SK-MEL-5 (cell line): ENCODE measurements at regions not wholly inside any gene's neighbourhood (a gene's known extent, or its start where the extent isn't known, plus 50 kb on each side); places are given as distances from the start of the nearest gene placed in this dataset.
"Not testable (repeated sequence)": the region's sequence is repeated elsewhere in the genome, so short reads cannot be mapped to it uniquely, and the experiment has no call there.

Experiments
- DNase-seq: peaks from one replicate; pipeline ENCODE4 v3.0.0-alpha.2; 2016; ENCODE audit warnings: low read depth, low spot score
- in situ Hi-C: cut with HindIII; loops from 2 replicates; pipeline ENCODE4 v1.10.0; 2016; ENCODE audit warnings: low sequenced_read_pairs, high pct_unique_total_duplicates, low pct_unique_long_range_greater_than_20kb

DNA sequence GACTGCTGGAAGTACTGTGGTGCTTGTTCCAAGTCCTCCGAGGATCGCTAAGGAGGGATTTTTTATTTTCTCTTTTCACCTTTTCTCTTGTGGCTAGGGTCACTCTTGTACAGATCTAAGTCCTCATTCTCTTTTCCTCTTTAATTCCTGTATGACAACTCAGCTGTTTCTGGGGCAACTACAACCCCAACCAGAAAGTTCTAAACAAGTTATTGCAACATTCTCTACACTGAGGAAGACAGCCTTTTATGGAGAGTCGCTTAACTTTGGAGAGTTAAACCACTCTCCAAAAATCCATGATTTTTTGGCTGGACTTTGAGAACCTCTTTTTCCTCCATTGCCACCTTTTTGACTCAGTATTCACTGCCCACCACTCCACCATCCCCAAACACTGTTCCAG is 74.0 kb upstream of the SESTD1 start:
- in situ Hi-C loops: no loop called here
- no peak for DNase-seq

- DNase-seq: no peak
- in situ Hi-C loops: no loop called here
Observed at GRCh38 chr2:179336782-179337534, 72.3 kb upstream of the SESTD1 start.

- in situ Hi-C loops: no loop called here
- DNase-seq: no peak
Observed at GRCh38 chr2:179335732-179336131, 71.1 kb upstream of the SESTD1 start.

GRCh38 chr2:179332903-179333302 is 68.3 kb upstream of the SESTD1 start:
- in situ Hi-C loops: no loop called here
- DNase-seq: peak; percentile 56

DNA sequence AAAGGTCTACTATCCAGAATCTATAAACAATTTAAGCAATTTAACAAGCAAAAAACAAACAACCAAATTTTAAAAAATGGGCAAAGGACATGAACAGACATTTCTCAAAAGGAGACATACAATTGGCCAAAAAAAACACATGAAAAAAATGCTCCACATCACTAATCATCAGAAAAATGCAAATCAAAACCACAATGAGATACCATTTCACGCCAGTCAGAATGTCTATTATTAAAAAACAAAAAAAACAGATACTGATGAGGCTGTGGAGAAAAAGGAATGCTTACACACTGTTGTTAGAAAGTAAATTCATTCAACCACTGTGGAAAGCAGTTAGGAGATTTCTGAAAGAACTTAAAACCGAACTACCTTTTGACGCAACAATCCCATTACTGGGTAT is 66.4 kb upstream of the SESTD1 start:
- in situ Hi-C loops: no loop called here
- no peak for DNase-seq

- in situ Hi-C loops: no loop called here
Observed at GRCh38 chr2:179322289-179322688, 57.7 kb upstream of the SESTD1 start.

DNA sequence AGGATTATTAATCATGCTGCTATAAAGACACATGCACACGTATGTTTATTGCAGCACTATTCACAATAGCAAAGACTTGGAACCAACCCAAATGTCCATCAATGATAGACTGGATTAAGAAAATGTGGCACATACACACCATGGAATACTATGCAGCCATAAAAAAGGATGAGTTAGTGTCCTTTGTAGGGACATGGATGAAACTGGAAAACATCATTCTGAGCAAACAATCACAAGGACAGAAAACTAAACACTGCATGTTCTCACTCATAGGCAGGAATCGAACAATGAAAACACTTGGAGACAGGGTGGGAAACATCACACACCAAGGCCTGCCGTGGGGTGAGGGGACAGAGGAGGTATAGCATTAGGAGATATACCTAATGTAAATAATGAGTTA is 56.4 kb upstream of the SESTD1 start:
- DNase-seq, in situ Hi-C loops: not testable (repeated sequence)

More at GRCh38 chr2:179322289-179322688, 57.7 kb upstream of the SESTD1 start:
- DNase-seq: no peak

GRCh38 chr2:179314729-179315128 is 50.1 kb upstream of the SESTD1 start:
- in situ Hi-C loops, DNase-seq: not testable (repeated sequence)
